HG02678 (cell line): ENCODE measurements at regions not wholly inside any gene's neighbourhood (a gene's known extent, or its start where the extent isn't known, plus 50 kb on each side); places are given as distances from the start of the nearest gene placed in this dataset.
"Not testable (repeated sequence)": the region's sequence is repeated elsewhere in the genome, so short reads cannot be mapped to it uniquely, and the experiment has no call there.

Experiments used
- ATAC-seq: cut with Tn5 transposase; IDR thresholded peaks from one replicate; pipeline ENCODE4 v1.9.1; 2021; ENCODE audit warnings: mild to moderate bottlenecking, moderate library complexity; ENCODE audit not compliant: unreplicated experiment

DNA sequence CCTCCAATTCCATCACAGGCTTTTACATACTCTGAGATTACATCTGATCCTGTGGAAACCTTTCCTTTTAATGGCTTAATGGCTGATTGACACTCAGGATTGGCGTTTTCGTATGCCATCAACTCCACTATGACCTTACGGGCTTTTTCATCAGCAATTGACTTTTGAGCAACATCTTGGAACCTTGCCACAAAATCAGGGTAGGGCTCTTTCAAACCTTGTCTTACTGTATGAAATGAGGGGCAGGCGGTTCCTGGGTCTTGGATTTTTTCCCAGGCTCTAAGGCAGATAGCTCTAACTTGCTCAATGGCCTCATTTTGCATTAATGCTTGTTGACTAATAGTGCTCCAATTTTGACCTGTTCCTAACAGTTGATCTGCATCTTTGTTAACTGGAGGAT, 250.9 kb upstream of the PRKCQ start:
- not testable (repeated sequence) for ATAC-seq

DNA sequence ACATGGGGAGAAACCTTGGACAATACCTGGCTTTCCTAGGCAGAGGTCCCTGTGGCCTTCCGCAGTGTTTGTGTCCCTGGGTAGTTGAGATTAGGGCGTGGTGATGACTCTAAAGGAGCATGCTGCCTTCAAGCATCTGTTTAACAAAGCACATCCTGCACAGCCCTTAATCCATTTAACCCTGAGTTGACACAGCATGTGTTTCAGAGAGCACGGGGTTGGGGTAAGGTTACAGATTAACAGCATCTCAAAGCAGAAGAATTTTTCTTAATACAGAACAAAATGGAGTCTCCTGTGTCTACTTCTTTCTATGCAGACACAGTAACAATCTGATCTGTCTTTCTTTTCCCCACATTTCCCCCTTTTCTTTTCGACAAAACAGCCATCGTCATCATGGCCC, 244.7 kb upstream of the PRKCQ start:
- ATAC-seq, result not testable (repeated sequence)

DNA sequence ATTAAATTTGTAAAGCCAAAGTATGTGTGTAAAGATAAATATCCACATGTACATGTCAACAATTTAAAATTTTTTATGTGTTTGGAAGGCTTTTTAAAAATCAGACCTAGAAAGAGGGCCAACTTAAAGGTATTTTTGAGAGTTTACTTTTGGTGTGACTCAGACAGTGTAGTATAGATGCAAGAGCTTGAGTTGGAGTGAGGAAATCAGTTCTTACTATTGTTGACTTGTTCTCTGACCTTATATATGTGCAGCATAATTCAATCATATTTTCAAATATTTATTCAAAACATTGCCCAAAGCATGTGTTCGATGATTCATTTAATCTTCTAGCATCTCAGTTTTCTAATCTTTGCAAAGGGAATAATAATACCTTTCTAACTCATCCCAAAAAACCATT, 243.7 kb upstream of the PRKCQ start:
- ATAC-seq, result no peak

DNA sequence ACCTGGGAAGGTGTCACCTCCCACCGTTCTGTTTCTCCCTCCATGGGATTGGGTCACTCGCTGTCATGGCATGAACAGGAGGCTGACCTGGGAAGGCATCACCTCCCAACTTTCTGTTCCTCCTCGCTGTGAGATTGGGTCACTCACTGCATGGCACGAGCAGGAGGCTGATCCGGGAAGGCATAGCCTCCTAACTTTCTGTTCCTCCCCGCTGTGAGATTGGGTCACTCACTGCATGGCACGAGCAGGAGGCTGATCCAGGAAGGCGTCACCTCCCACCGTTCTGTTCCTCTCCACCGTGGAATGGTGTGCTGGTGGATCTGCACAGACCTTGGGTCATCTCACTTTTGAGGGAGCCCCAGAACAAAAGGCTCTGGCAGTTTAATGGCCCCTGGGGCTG, 239.2 kb upstream of the PRKCQ start:
- no peak for ATAC-seq

DNA sequence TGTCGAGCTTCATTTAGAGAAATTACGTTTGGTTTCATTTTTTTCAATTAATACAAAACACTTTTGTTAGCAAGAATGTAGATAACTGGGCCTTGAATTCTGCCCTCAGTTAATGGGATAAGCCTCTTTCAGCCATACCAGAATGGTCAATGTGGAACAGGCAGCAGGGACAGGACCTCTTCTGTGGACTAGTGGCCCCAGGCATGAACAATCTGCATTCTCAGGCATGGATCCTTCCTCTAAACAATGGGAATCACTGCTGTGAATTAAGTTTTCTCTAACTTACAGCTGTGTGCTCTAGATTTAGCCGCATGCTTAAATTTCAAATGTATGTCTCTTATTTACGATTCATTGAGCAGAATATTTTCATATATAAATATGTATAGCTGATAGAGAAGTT, 237.7 kb upstream of the PRKCQ start:
- ATAC-seq, result no peak

DNA sequence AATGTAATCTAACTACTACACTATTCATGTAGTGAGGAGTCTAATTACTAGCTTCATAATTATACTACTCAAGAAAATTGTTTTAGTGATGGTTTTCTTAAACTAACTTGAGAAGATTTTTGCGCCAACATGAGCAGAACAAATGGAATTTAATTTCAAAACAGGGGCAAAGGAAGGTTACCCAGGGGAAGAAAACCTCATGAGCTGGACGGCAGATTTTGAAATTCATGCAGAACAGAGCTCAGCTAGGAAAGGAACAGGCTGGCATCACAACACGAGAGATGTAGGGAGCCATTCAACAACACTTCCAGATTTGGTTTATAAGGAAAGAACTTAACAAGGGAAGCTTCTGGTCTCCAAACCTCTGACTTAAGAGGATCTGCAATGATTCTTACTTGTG, 235.3 kb upstream of the PRKCQ start:
- ATAC-seq, result no peak

DNA sequence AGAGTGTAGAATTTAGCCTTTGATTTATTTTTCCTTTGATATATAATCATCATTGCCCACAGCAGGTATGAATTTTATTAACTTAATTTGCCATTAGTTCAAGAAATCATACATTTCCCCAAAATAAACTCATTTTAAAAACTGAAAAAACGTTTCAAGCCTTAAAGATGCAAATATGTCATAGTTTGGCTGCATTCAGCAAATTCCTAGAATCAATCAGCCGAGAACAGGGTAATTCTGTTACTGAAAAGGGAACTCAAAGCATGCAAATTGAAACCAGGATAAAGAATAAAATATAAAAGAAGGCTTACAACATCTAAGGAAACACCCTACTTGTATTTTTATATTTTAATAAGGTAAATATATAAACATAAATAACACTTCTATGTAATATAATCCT, 233.8 kb upstream of the PRKCQ start:
- no peak for ATAC-seq

DNA sequence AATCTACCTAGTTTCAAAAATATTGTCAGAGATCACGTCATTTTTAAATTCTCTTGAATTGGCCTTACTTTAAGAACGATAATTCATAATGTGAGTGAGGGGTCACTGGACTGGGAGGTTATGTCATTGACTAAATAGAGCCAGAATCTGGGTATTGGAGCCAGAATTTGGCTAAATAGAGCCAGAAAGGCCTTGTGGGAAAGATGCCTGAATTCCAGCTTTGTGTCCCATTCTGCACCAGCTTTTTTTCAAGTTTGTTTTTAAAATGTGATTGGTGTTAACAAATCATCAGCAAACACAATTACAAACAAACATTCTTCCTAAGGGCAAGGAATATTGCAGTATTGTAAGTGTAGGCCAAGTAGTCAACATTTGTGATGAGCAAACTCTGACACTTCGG, 233.2 kb upstream of the PRKCQ start:
- no peak for ATAC-seq

DNA sequence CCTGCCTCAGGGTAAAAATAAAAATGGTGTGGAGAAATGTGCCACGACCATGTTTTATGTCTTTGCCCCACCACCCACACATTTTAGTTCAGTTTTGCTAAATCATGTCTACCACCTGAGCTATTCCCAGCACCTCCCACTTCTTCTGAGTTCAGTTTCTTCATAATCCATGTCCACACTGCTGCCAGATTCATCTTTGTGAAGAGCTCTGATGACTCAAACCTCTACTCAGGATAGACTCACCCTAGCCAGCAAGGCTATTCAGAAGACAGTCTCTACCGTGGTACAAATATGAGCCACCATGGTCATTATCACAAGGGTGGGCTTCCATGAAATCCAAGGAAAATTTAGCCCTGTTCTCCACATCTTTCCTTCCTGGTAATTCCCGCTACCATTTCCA, 231.1 kb upstream of the PRKCQ start:
- no peak for ATAC-seq

DNA sequence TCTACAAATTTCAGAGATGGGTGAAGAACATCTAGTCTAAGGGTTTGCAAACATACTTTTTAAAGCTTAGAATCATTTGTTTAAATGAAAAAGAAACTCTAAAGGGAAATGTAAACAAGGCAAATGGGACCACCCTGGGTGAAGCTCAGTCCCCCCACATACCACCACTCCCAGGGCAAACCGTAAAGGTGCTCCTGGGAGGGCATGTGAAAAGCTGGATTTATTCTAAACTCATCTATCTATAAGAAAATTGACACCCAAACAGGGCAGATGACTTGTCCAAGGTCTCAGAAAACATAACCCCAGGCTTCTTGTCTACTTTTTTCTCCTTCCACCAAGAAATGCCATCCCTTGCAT, 223.3 kb upstream of the PRKCQ start:
- ATAC-seq, result no peak

DNA sequence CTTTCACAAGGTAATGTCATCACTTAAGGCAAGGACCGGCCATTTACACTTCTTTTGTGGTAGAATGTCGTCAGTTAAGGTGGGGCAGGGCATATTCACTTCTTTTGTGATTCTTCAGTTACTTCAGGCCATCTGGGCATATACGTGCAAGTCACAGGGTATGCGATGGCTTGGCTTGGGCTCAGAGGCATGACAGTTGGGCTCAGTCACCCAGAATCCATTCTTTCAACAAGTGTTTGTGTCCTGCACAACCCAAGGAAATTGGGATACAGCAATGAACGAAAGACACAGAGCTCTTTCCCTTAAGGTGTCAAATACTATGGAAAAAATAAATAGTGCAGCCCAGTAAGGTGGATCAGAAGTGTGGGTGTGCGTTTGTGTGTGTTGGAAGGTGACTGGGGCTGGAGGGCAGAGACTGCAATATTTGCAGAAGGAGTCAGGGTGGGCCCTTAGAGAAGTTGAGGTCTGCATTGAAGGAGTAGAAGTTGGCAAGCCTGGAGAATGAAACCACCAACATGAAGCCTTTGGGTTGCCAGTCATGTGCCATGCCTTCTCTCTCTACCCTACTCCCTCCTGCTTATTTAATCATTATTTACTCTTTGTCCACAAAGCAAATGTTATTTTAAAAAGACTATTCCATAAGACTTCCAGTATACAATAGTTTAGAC, 222.8 kb upstream of the PRKCQ start:
- ATAC-seq, result no peak

DNA sequence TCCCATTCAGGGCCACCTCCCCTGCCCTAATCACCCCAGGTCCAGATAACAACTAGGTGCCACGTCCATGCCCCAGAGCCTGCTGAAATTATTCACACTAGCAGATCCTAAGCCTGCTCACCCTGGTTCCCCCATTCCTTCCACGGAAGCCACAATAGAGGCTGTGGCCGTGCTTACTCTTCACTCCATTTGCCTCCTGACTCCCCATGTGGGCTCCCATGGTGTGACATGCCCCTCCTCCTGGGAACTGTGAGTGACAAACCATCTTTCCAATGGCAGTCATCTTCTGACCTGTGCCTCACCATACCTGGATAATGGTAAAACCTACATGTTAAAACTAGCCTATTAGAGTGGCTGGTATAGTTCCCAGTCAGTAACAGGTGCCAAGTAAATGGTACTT, 216.2 kb upstream of the PRKCQ start:
- ATAC-seq, result no peak

DNA sequence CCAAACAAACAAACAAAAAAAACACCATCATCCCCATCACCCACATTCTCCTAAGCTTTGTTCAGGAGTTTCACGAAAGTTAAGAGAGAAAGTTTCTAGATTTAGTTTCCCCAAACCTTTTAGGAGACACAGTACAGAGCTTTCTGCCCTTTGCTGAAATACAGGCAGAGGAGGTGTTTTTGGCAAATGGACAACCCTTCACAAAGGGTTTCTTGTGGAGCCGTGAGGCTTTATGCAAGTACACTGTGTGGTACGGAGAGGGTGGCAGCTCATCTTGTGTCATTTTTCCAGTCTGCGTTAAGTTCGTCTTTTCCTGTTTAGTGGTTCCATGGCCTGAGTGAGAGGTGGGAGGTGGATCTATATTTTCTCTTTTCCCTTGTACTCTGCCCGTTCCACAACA, 215.5 kb upstream of the PRKCQ start:
- no peak for ATAC-seq

DNA sequence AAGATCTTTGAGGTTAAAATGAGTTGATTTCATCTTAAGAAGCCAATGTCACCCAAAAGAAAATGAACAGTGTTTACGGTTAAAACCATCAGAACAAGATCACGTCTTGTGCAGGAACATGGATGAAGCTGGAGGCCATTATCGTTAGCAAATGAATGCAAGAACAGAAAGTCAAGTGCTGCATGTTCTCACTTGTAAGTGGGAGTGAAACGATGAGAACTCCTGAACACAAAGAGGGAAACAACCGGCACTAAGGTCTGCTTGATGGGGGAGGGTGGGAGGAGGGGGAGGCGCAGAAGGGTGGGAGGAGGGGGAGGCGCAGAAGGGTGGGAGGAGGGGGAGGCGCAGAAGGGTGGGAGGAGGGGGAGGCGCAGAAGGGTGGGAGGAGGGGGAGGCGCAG, 214.8 kb upstream of the PRKCQ start:
- ATAC-seq, result not testable (repeated sequence)

DNA sequence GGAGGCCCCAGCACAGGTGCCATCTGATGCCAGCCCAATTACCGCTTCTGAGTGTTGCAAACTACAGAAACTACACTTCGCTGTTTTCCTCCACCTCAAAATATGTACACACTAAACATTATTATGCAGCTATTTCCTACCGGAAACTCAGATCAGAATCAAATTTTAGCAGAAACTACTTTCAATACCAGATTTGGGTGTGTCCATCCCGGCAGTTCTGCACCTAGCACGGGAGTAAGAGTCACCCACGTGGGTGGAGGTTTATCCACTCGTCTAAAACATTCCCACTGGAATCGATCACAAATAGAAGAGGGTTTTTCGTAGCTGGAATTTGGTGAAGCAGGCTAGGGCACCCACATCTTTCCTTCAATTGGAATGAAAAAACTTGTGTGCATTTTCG, 214.4 kb upstream of the PRKCQ start:
- ATAC-seq, result no peak

DNA sequence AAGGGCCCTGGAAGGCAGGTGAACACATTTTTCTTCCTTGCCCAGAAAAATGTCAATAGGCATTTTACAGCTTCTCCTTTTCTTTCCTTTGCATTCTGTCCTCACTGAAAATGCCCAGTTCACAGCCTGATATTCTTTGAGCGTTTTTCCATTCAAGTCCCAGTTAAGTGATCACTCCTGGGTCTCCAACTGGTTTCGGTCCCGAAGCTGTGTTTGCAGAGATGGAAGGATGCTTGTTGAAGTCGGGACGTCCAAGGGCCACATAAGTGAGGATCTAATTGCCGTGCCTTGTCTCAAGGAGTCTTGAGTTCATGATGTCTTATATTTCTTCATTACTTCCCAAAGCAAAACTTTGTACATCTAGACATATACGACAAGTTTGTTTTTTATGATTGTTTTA, 208.7 kb upstream of the PRKCQ start:
- ATAC-seq, result no peak

DNA sequence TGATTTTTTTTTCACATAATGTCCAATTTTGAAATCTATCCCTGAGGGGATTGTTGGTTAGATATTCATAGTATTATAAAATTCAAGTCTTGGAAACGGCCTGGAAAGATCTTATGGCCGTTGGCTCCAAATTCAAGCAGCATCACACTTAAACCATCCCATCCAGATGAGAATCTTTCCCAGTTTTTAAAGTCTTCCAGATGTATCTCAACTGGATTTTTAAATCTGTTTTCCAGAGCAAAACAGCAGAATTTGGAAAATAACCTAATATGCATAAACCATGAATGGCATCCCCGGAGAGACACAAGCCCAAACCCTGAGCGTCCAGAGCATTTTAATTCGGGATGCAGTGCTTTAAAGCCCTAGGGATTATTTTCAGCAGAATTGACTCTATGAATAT, 208.2 kb upstream of the PRKCQ start:
- ATAC-seq, result no peak

DNA sequence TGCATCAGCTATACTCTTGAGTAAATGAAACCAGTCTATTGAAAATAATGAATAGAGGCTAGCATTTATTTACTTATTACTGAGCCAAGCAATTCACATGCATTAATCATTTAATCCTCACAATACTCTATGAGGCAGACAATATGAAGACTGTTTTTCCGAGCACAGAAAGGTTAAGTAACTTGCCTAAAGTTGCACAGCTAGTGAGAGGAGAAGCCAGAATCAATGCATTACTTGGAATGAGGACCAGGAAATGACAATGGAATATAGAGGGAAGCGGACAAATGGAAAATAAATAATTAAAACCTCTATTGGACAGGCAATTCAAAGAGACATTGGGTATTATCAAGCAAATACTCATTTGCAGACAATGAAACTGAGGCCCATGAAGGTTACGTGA, 207.6 kb upstream of the PRKCQ start:
- no peak for ATAC-seq

DNA sequence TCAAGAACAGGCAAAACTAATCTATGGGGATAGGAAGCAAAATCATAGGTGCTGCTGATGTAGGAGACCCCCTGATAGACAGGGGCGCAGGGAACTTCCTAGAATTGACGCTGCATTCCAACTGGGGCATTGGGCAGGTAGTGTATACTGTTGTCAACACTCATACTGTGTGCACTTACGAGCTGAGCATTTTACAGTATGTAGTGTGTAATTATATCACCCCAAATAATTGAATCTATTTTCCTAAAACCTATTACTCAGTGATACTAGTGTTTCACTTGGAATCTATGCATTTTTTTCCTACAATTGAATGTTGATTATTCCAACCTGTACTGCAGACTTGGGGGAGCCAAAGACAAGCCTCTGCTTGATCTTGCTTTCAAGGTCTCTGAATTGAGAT, 207.0 kb upstream of the PRKCQ start:
- ATAC-seq, result no peak

DNA sequence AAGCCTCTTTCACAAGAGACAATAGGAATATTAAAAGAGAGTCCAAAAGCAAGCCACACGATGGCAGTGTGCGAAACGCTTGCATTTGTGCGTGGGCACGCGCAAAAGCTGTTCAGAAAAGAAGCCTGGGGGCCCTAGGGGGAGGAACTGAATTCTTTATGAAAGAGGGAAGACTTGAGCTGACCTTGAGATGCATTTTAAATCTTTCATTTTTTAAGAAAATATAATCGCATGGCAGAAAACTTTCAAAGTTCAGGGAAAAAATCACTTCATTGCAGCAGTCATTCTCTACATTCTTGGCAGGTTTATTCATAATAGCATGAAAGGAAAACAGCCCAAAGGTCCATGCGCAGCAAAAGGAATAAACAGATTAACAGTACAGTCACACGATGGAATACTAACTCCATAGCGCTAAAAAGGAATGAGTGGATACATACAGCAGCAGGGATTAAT, 206.5 kb upstream of the PRKCQ start:
- ATAC-seq, result no peak

DNA sequence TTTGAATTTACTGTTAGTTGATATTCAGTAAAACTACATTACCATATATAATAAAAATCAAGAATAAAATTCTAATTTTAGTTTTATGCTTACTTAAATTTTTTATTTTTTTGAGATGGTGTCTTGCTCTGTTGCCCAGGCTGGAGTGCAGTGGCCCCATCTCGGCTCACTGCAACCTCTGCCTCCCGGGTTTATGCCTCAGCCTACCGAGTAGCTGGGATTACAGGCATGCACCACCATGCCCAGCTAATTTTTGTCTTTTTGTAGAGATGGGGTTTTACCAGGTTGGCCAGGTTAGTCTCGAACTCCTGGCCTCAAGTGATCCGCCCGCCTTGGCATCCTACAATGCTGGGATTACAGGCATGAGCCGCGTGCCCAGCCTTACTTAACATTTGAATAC, 204.4 kb upstream of the PRKCQ start:
- ATAC-seq, result not testable (repeated sequence)

DNA sequence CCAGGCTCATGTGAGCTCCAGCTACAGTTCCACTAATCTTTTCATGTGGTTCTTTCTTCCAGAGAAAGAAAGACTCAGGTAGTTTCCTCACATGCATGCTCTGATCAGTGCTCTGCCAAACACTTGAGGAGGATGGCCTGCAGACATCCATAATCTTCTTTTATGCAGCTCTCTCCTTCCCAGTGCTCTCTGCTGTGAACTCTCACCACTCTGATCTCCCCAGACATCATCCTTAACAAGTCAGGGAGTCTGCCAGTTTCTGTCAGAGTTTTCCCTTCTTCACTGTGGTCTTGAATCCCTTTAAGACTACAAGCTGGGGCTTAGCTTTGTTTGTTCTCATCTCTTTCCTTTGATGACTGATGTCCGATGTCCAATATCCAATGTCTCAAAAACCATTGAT, 203.4 kb upstream of the PRKCQ start:
- ATAC-seq, result no peak

DNA sequence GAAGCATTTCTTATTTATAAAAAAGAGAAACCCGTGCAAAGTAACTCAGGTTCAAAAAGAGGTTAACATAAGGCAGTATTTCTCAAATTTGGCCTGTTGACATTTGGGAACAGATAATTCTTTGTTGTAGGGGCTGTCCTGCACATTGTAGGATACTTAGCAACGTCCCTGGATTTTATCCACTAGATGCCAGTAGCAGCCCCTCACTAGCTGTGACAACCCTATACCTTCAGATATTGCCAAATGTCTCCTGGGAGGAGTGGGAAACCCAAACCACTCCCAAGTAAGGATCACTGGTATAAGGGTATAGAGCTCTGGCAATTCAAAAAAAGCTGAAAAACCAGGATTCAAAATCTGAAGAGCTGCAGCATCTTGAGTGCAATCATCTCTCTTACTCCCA, 202.3 kb upstream of the PRKCQ start:
- no peak for ATAC-seq
